ENCODE measurements at regions not wholly inside any gene's neighbourhood (a gene's known extent, or its start where the extent isn't known, plus 50 kb on each side); places are given as distances from the start of the nearest gene placed in this dataset.
"Not testable (repeated sequence)": the region's sequence is repeated elsewhere in the genome, so short reads cannot be mapped to it uniquely, and the experiment has no call there.

GRCh38 chr4:74544655-74545361 lies 99.9 kb downstream of the AREG start:
- no peak for FAIRE-seq

GRCh38 chr4:74545448-74545847 lies 100.5 kb downstream of the AREG start:
- FAIRE-seq = no peak

- no peak for FAIRE-seq
These were observed 101.1 kb downstream of the AREG start for GRCh38 chr4:74546057-74546456.

- FAIRE-seq = no peak
These were observed 102.1 kb downstream of the AREG start for GRCh38 chr4:74547042-74547441.

- FAIRE-seq = no peak
These were observed 103.6 kb downstream of the AREG start for GRCh38 chr4:74548561-74548960.

GRCh38 chr4:74549936-74550335 lies 105.0 kb downstream of the AREG start:
- no peak for FAIRE-seq

- FAIRE-seq = no peak
These were observed 110.3 kb downstream of the AREG start for GRCh38 chr4:74555231-74555630.

- FAIRE-seq = no peak
These were observed 110.9 kb downstream of the AREG start for GRCh38 chr4:74555843-74556242.

- no peak for FAIRE-seq
These were observed 114.9 kb downstream of the AREG start for GRCh38 chr4:74559853-74560252.

- no peak for FAIRE-seq
These were observed 123.0 kb downstream of the AREG start for GRCh38 chr4:74567981-74568380.

- FAIRE-seq = no peak
These were observed 125.2 kb downstream of the AREG start for GRCh38 chr4:74570095-74570494.

GRCh38 chr4:74578329-74578728 lies 133.4 kb downstream of the AREG start:
- no peak for FAIRE-seq

GRCh38 chr4:74578865-74579264 lies 133.9 kb downstream of the AREG start:
- FAIRE-seq = not testable (repeated sequence)

- no peak for FAIRE-seq
These were observed 138.3 kb downstream of the AREG start for GRCh38 chr4:74583089-74583700.

- FAIRE-seq = no peak
These were observed 138.8 kb downstream of the AREG start for GRCh38 chr4:74583757-74584156.

GRCh38 chr4:74588350-74588749 lies 143.4 kb downstream of the AREG start:
- FAIRE-seq = no peak

- no peak for FAIRE-seq
These were observed 145.5 kb downstream of the AREG start for GRCh38 chr4:74590476-74590875.

GRCh38 chr4:74598611-74599325 lies 153.8 kb downstream of the AREG start:
- no peak for FAIRE-seq

- no peak for FAIRE-seq
These were observed 158.2 kb downstream of the AREG start for GRCh38 chr4:74603186-74603585.

GRCh38 chr4:74608151-74608949 lies 163.4 kb downstream of the AREG start:
- FAIRE-seq = no peak

- FAIRE-seq = no peak
These were observed 165.6 kb downstream of the AREG start for GRCh38 chr4:74610491-74610890.

GRCh38 chr4:74612837-74613236 lies 167.9 kb downstream of the AREG start:
- no peak for FAIRE-seq

- no peak for FAIRE-seq
These were observed 168.3 kb downstream of the AREG start for GRCh38 chr4:74613266-74613665.
